ENCODE measurements at regions not wholly inside any gene's neighbourhood (a gene's known extent, or its start where the extent isn't known, plus 50 kb on each side); places are given as distances from the start of the nearest gene placed in this dataset.

- no peak for DNase-seq (ENCODE audit: low read depth)
- Histone ChIP-seq H3K9ac (ENCODE audit: low read length) (no peak overlapping the region), H3K9me3 (ENCODE audit: control insufficient read depth, low read length) (no peaks in the 10 kb centered on the region), H3K27me3 (replicated peaks; ENCODE audit: control insufficient read depth, insufficient read depth, low read length) (peaks cover 7% of the 10 kb centered on the region), H3K4me3 (ENCODE audit: low read length) (no peak overlapping the region), H3K36me3 (ENCODE audit: control insufficient read depth, insufficient read depth, low read length, severe bottlenecking) (no peaks in the 10 kb centered on the region), H3K4me1 (ENCODE audit: control insufficient read depth, insufficient read depth, low read length) (peaks cover 12% of the 10 kb centered on the region)
Measured at GRCh38 chr12:31201382-31201781, 124.6 kb downstream of the SINHCAF start.

- peaks cover 7% of the 10 kb centered on the region for H3K27me3 ChIP-seq (replicated peaks; ENCODE audit: control insufficient read depth, insufficient read depth, low read length)
- H3K4me3 ChIP-seq (ENCODE audit: low read length) = no peak overlapping the region
- H3K36me3 ChIP-seq (ENCODE audit: control insufficient read depth, insufficient read depth, low read length, severe bottlenecking) = no peaks in the 10 kb centered on the region
- no peak for DNase-seq (ENCODE audit: low read depth)
- no peak overlapping the region for H3K9ac ChIP-seq (ENCODE audit: low read length)
- H3K4me1 ChIP-seq (ENCODE audit: control insufficient read depth, insufficient read depth, low read length) = peaks cover 12% of the 10 kb centered on the region
- no peaks in the 10 kb centered on the region for H3K9me3 ChIP-seq (ENCODE audit: control insufficient read depth, low read length)
Measured at GRCh38 chr12:31203261-31203660, 122.7 kb downstream of the SINHCAF start.

GRCh38 chr12:31205054-31205453 is 120.9 kb downstream of the SINHCAF start:
- Histone ChIP-seq H3K9me3 (ENCODE audit: control insufficient read depth, low read length) (no peaks in the 10 kb centered on the region), H3K4me1 (ENCODE audit: control insufficient read depth, insufficient read depth, low read length) (peaks cover 12% of the 10 kb centered on the region), H3K27me3 (replicated peaks; ENCODE audit: control insufficient read depth, insufficient read depth, low read length) (peaks cover 13% of the 10 kb centered on the region), H3K9ac (ENCODE audit: low read length) (no peak overlapping the region), H3K36me3 (ENCODE audit: control insufficient read depth, insufficient read depth, low read length, severe bottlenecking) (no peaks in the 10 kb centered on the region), H3K4me3 (ENCODE audit: low read length) (no peak overlapping the region)
- peak; percentile 60 for DNase-seq (ENCODE audit: low read depth)

GRCh38 chr12:31206038-31206670 is 119.8 kb downstream of the SINHCAF start:
- Histone ChIP-seq H3K27me3 (replicated peaks; ENCODE audit: control insufficient read depth, insufficient read depth, low read length) (peaks cover 13% of the 10 kb centered on the region), H3K9ac (ENCODE audit: low read length) (no peak overlapping the region), H3K9me3 (ENCODE audit: control insufficient read depth, low read length) (no peaks in the 10 kb centered on the region), H3K4me1 (ENCODE audit: control insufficient read depth, insufficient read depth, low read length) (peaks cover 12% of the 10 kb centered on the region), H3K36me3 (ENCODE audit: control insufficient read depth, insufficient read depth, low read length, severe bottlenecking) (no peaks in the 10 kb centered on the region), H3K4me3 (ENCODE audit: low read length) (no peak overlapping the region)
- peak; percentile 3 for DNase-seq (ENCODE audit: low read depth)

- Histone ChIP-seq H3K9me3 (ENCODE audit: control insufficient read depth, low read length) (no peaks in the 10 kb centered on the region), H3K4me1 (ENCODE audit: control insufficient read depth, insufficient read depth, low read length) (peaks cover 12% of the 10 kb centered on the region), H3K4me3 (ENCODE audit: low read length) (no peak overlapping the region), H3K36me3 (ENCODE audit: control insufficient read depth, insufficient read depth, low read length, severe bottlenecking) (no peaks in the 10 kb centered on the region), H3K27me3 (replicated peaks; ENCODE audit: control insufficient read depth, insufficient read depth, low read length) (peaks cover 13% of the 10 kb centered on the region), H3K9ac (ENCODE audit: low read length) (no peak overlapping the region)
- DNase-seq (ENCODE audit: low read depth) = no peak
Measured at GRCh38 chr12:31207799-31208465, 118.0 kb downstream of the SINHCAF start.

- Histone ChIP-seq H3K4me3 (ENCODE audit: low read length) (no peak overlapping the region), H3K27me3 (replicated peaks; ENCODE audit: control insufficient read depth, insufficient read depth, low read length) (peaks cover 6% of the 10 kb centered on the region), H3K36me3 (ENCODE audit: control insufficient read depth, insufficient read depth, low read length, severe bottlenecking) (no peaks in the 10 kb centered on the region), H3K9me3 (ENCODE audit: control insufficient read depth, low read length) (no peaks in the 10 kb centered on the region), H3K9ac (ENCODE audit: low read length) (no peak overlapping the region), H3K4me1 (ENCODE audit: control insufficient read depth, insufficient read depth, low read length) (peaks cover 9% of the 10 kb centered on the region)
- no peak for DNase-seq (ENCODE audit: low read depth)
Measured at GRCh38 chr12:31210104-31210503, 115.8 kb downstream of the SINHCAF start.

GRCh38 chr12:31210541-31210940 is 115.4 kb downstream of the SINHCAF start:
- Histone ChIP-seq H3K9me3 (ENCODE audit: control insufficient read depth, low read length) (no peaks in the 10 kb centered on the region), H3K27me3 (replicated peaks; ENCODE audit: control insufficient read depth, insufficient read depth, low read length) (peaks cover 6% of the 10 kb centered on the region), H3K9ac (ENCODE audit: low read length) (no peak overlapping the region), H3K36me3 (ENCODE audit: control insufficient read depth, insufficient read depth, low read length, severe bottlenecking) (no peaks in the 10 kb centered on the region), H3K4me3 (ENCODE audit: low read length) (no peak overlapping the region), H3K4me1 (ENCODE audit: control insufficient read depth, insufficient read depth, low read length) (peaks cover 8% of the 10 kb centered on the region)
- no peak for DNase-seq (ENCODE audit: low read depth)

GRCh38 chr12:31214626-31215517 is 111.1 kb downstream of the SINHCAF start:
- no peaks in the 10 kb centered on the region for H3K36me3 ChIP-seq (ENCODE audit: control insufficient read depth, insufficient read depth, low read length, severe bottlenecking)
- H3K27me3 ChIP-seq (replicated peaks; ENCODE audit: control insufficient read depth, insufficient read depth, low read length) = peaks cover 30% of the 10 kb centered on the region
- no peaks in the 10 kb centered on the region for H3K4me1 ChIP-seq (ENCODE audit: control insufficient read depth, insufficient read depth, low read length)
- H3K9me3 ChIP-seq (ENCODE audit: control insufficient read depth, low read length) = no peaks in the 10 kb centered on the region
- H3K9ac ChIP-seq (ENCODE audit: low read length) = no peak overlapping the region
- DNase-seq (ENCODE audit: low read depth) = no peak
- no peak overlapping the region for H3K4me3 ChIP-seq (ENCODE audit: low read length)

GRCh38 chr12:31215518-31216232 is 110.3 kb downstream of the SINHCAF start:
- Histone ChIP-seq H3K9ac (ENCODE audit: low read length) (no peak overlapping the region), H3K4me1 (ENCODE audit: control insufficient read depth, insufficient read depth, low read length) (no peaks in the 10 kb centered on the region), H3K27me3 (replicated peaks; ENCODE audit: control insufficient read depth, insufficient read depth, low read length) (peaks cover 30% of the 10 kb centered on the region), H3K9me3 (ENCODE audit: control insufficient read depth, low read length) (no peaks in the 10 kb centered on the region), H3K4me3 (ENCODE audit: low read length) (no peak overlapping the region), H3K36me3 (ENCODE audit: control insufficient read depth, insufficient read depth, low read length, severe bottlenecking) (no peaks in the 10 kb centered on the region)
- no peak for DNase-seq (ENCODE audit: low read depth)

- Histone ChIP-seq H3K27me3 (replicated peaks; ENCODE audit: control insufficient read depth, insufficient read depth, low read length) (peaks cover 36% of the 10 kb centered on the region), H3K9ac (ENCODE audit: low read length) (no peak overlapping the region), H3K9me3 (ENCODE audit: control insufficient read depth, low read length) (no peaks in the 10 kb centered on the region), H3K4me1 (ENCODE audit: control insufficient read depth, insufficient read depth, low read length) (no peaks in the 10 kb centered on the region), H3K36me3 (ENCODE audit: control insufficient read depth, insufficient read depth, low read length, severe bottlenecking) (no peaks in the 10 kb centered on the region), H3K4me3 (ENCODE audit: low read length) (no peak overlapping the region)
- DNase-seq (ENCODE audit: low read depth) = no peak
Measured at GRCh38 chr12:31216479-31216878, 109.5 kb downstream of the SINHCAF start.
